Liver (tissue), 3 donors: ENCODE measurements at regions not wholly inside any gene's neighbourhood (a gene's known extent, or its start where the extent isn't known, plus 50 kb on each side); places are given as distances from the start of the nearest gene placed in this dataset.

Source experiments
- RAD21 ChIP-seq, 2 donors: IDR thresholded peaks; 2 replicates each; pipeline ENCODE4 v1.6.1; 2016; ENCODE audit warnings: antibody characterized with exemption in 2 of 2, mild to moderate bottlenecking in 2 of 2
- REST ChIP-seq: IDR thresholded peaks from 2 replicates; pipeline ENCODE4 v1.6.1; 2016; ENCODE audit warnings: antibody characterized with exemption, mild to moderate bottlenecking
- RXRA ChIP-seq, 2 donors: IDR thresholded peaks; 2 replicates each; pipeline ENCODE4 v1.6.1; 2017 to 2018; ENCODE audit warnings: antibody characterized with exemption in 2 of 2, mild to moderate bottlenecking in 1 of 2
- SP1 ChIP-seq: IDR thresholded peaks from 2 replicates; pipeline ENCODE4 v1.6.1; 2018; ENCODE audit warnings: antibody characterized with exemption, mild to moderate bottlenecking
- YY1 ChIP-seq: IDR thresholded peaks from 2 replicates; pipeline ENCODE4 v1.6.1; 2016; ENCODE audit warnings: antibody characterized with exemption, mild to moderate bottlenecking
- ZBTB33 ChIP-seq: IDR thresholded peaks from 2 replicates; pipeline ENCODE4 v1.6.1; 2016; ENCODE audit warnings: antibody characterized with exemption
- TF ChIP-seq, protein P1 (sequence below): fragments of 150-350 bp; IDR thresholded peaks from 2 replicates; pipeline ENCODE4 v1.5.1; 2017; ENCODE audit warnings: improper control_type of control experiment, low read depth, low read length; ENCODE audit not compliant: missing input control
- donor health status: healthy.
- donor health status: healthy.

- TF ChIP-seq, protein P1, sequence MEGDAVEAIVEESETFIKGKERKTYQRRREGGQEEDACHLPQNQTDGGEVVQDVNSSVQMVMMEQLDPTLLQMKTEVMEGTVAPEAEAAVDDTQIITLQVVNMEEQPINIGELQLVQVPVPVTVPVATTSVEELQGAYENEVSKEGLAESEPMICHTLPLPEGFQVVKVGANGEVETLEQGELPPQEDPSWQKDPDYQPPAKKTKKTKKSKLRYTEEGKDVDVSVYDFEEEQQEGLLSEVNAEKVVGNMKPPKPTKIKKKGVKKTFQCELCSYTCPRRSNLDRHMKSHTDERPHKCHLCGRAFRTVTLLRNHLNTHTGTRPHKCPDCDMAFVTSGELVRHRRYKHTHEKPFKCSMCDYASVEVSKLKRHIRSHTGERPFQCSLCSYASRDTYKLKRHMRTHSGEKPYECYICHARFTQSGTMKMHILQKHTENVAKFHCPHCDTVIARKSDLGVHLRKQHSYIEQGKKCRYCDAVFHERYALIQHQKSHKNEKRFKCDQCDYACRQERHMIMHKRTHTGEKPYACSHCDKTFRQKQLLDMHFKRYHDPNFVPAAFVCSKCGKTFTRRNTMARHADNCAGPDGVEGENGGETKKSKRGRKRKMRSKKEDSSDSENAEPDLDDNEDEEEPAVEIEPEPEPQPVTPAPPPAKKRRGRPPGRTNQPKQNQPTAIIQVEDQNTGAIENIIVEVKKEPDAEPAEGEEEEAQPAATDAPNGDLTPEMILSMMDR = no peak
- no peak for TF ChIP-seq SP1
- no peak for TF ChIP-seq RAD21 (IDR thresholded peaks at IDR 0.05)
- no peak for TF ChIP-seq RXRA (IDR thresholded peaks at IDR 0.05)
- TF ChIP-seq YY1 = no peak
- no peak for TF ChIP-seq ZBTB33
- TF ChIP-seq REST = no peak
These were observed 127.6 kb upstream of the BMAL1 start for GRCh38 chr11:13149991-13150390.
